ENCODE measurements at regions not wholly inside any gene's neighbourhood (a gene's known extent, or its start where the extent isn't known, plus 50 kb on each side); places are given as distances from the start of the nearest gene placed in this dataset.

GRCh38 chr10:78806681-78807221 lies 262.0 kb upstream of the ZMIZ1 start:
- H3K4me1 Mint-ChIP-seq (ENCODE audit: low read depth): no peaks in the 10 kb centered on the region
- H3K4me3 Mint-ChIP-seq: no peak overlapping the region
- no peaks in the 10 kb centered on the region for H3K9me3 Mint-ChIP-seq
- ATAC-seq (replicated peaks in 1 of 2) (no peak), DNase-seq (no peak)
- peaks cover 2% of the 10 kb centered on the region for H3K27me3 Mint-ChIP-seq (ENCODE audit: low read depth)
- no peak overlapping the region for H3K27ac Mint-ChIP-seq
- H3K36me3 Mint-ChIP-seq (ENCODE audit: insufficient read depth in 2 of 2): no peaks in the 10 kb centered on the region

- Mint-ChIP-seq H3K27me3 (ENCODE audit: low read depth) (peaks cover 9% of the 10 kb centered on the region), H3K4me1 (ENCODE audit: low read depth) (no peaks in the 10 kb centered on the region), H3K4me3 (no peak overlapping the region), H3K36me3 (ENCODE audit: insufficient read depth in 2 of 2) (no peaks in the 10 kb centered on the region), H3K27ac (no peak overlapping the region), H3K9me3 (no peaks in the 10 kb centered on the region)
- DNase-seq (no peak), ATAC-seq (replicated peaks in 1 of 2) (no peak)
Observed at GRCh38 chr10:78807504-78808203, 261.1 kb upstream of the ZMIZ1 start.

GRCh38 chr10:78808286-78808685 lies 260.5 kb upstream of the ZMIZ1 start:
- no peak overlapping the region for H3K27ac Mint-ChIP-seq
- DNase-seq: no peak
- no peak overlapping the region for H3K4me3 Mint-ChIP-seq
- H3K36me3 Mint-ChIP-seq (ENCODE audit: insufficient read depth in 2 of 2): no peaks in the 10 kb centered on the region
- H3K27me3 Mint-ChIP-seq (ENCODE audit: low read depth): peaks cover 12% of the 10 kb centered on the region
- H3K9me3 Mint-ChIP-seq: no peaks in the 10 kb centered on the region
- ATAC-seq (replicated peaks in 1 of 2): no peak
- H3K4me1 Mint-ChIP-seq (ENCODE audit: low read depth): no peaks in the 10 kb centered on the region

GRCh38 chr10:78808736-78809367 lies 259.9 kb upstream of the ZMIZ1 start:
- ATAC-seq (replicated peaks in 1 of 2) (no peak), DNase-seq (no peak)
- H3K9me3 Mint-ChIP-seq: no peaks in the 10 kb centered on the region
- no peak overlapping the region for H3K4me3 Mint-ChIP-seq
- H3K4me1 Mint-ChIP-seq (ENCODE audit: low read depth): no peaks in the 10 kb centered on the region
- H3K36me3 Mint-ChIP-seq (ENCODE audit: insufficient read depth in 2 of 2): no peaks in the 10 kb centered on the region
- H3K27me3 Mint-ChIP-seq (ENCODE audit: low read depth): peaks cover 18% of the 10 kb centered on the region
- no peak overlapping the region for H3K27ac Mint-ChIP-seq

- DNase-seq: no peak
- peaks cover 19% of the 10 kb centered on the region for H3K27me3 Mint-ChIP-seq (ENCODE audit: low read depth)
- H3K36me3 Mint-ChIP-seq (ENCODE audit: insufficient read depth in 2 of 2): no peaks in the 10 kb centered on the region
- H3K27ac Mint-ChIP-seq: no peak overlapping the region
- H3K4me3 Mint-ChIP-seq: no peak overlapping the region
- H3K9me3 Mint-ChIP-seq: no peaks in the 10 kb centered on the region
- no peak for ATAC-seq (replicated peaks in 1 of 2)
- no peaks in the 10 kb centered on the region for H3K4me1 Mint-ChIP-seq (ENCODE audit: low read depth)
Observed at GRCh38 chr10:78811174-78811573, 257.6 kb upstream of the ZMIZ1 start.

GRCh38 chr10:78812571-78813318 lies 256.0 kb upstream of the ZMIZ1 start:
- Mint-ChIP-seq H3K27ac (no peak overlapping the region), H3K27me3 (ENCODE audit: low read depth) (peaks cover 19% of the 10 kb centered on the region), H3K4me1 (ENCODE audit: low read depth) (no peaks in the 10 kb centered on the region), H3K36me3 (ENCODE audit: insufficient read depth in 2 of 2) (no peaks in the 10 kb centered on the region), H3K9me3 (no peaks in the 10 kb centered on the region), H3K4me3 (no peak overlapping the region)
- ATAC-seq (replicated peaks in 1 of 2): no peak
- no peak for DNase-seq

GRCh38 chr10:78813526-78813925 lies 255.2 kb upstream of the ZMIZ1 start:
- H3K27me3 Mint-ChIP-seq (ENCODE audit: low read depth): peaks cover 19% of the 10 kb centered on the region
- ATAC-seq (replicated peaks in 1 of 2) (no peak), DNase-seq (no peak)
- no peaks in the 10 kb centered on the region for H3K36me3 Mint-ChIP-seq (ENCODE audit: insufficient read depth in 2 of 2)
- no peaks in the 10 kb centered on the region for H3K9me3 Mint-ChIP-seq
- no peak overlapping the region for H3K27ac Mint-ChIP-seq
- H3K4me1 Mint-ChIP-seq (ENCODE audit: low read depth): no peaks in the 10 kb centered on the region
- H3K4me3 Mint-ChIP-seq: no peak overlapping the region

- Mint-ChIP-seq H3K27ac (no peak overlapping the region), H3K9me3 (no peaks in the 10 kb centered on the region), H3K4me3 (no peak overlapping the region), H3K36me3 (ENCODE audit: insufficient read depth in 2 of 2) (no peaks in the 10 kb centered on the region), H3K4me1 (ENCODE audit: low read depth) (no peaks in the 10 kb centered on the region), H3K27me3 (ENCODE audit: low read depth) (peaks cover 19% of the 10 kb centered on the region)
- DNase-seq (no peak), ATAC-seq (replicated peaks in 1 of 2) (no peak)
Observed at GRCh38 chr10:78813998-78814399, 254.8 kb upstream of the ZMIZ1 start.

GRCh38 chr10:78814407-78814806 lies 254.4 kb upstream of the ZMIZ1 start:
- no peaks in the 10 kb centered on the region for H3K9me3 Mint-ChIP-seq
- no peaks in the 10 kb centered on the region for H3K4me1 Mint-ChIP-seq (ENCODE audit: low read depth)
- DNase-seq (no peak), ATAC-seq (replicated peaks in 1 of 2) (no peak)
- no peak overlapping the region for H3K27ac Mint-ChIP-seq
- H3K36me3 Mint-ChIP-seq (ENCODE audit: insufficient read depth in 2 of 2): no peaks in the 10 kb centered on the region
- H3K27me3 Mint-ChIP-seq (ENCODE audit: low read depth): peaks cover 19% of the 10 kb centered on the region
- no peak overlapping the region for H3K4me3 Mint-ChIP-seq

- Mint-ChIP-seq H3K27me3 (ENCODE audit: low read depth) (peaks cover 19% of the 10 kb centered on the region), H3K4me1 (ENCODE audit: low read depth) (no peaks in the 10 kb centered on the region), H3K9me3 (no peaks in the 10 kb centered on the region), H3K36me3 (ENCODE audit: insufficient read depth in 2 of 2) (no peaks in the 10 kb centered on the region), H3K27ac (no peak overlapping the region), H3K4me3 (no peak overlapping the region)
- DNase-seq: no peak
- ATAC-seq (replicated peaks in 1 of 2): no peak
Observed at GRCh38 chr10:78815702-78816334, 252.9 kb upstream of the ZMIZ1 start.

- Mint-ChIP-seq H3K4me1 (ENCODE audit: low read depth) (no peaks in the 10 kb centered on the region), H3K27me3 (ENCODE audit: low read depth) (peaks cover 13% of the 10 kb centered on the region), H3K4me3 (no peak overlapping the region)
Observed at GRCh38 chr10:78817361-78817760, 251.4 kb upstream of the ZMIZ1 start.

GRCh38 chr10:78817804-78818203 lies 251.0 kb upstream of the ZMIZ1 start:
- no peak for ATAC-seq (replicated peaks in 1 of 2)
- H3K27me3 Mint-ChIP-seq (ENCODE audit: low read depth): peaks cover 9% of the 10 kb centered on the region
- H3K36me3 Mint-ChIP-seq (ENCODE audit: insufficient read depth in 2 of 2): no peaks in the 10 kb centered on the region
- DNase-seq: no peak
- no peaks in the 10 kb centered on the region for H3K4me1 Mint-ChIP-seq (ENCODE audit: low read depth)
- H3K27ac Mint-ChIP-seq: no peak overlapping the region
- H3K9me3 Mint-ChIP-seq: no peaks in the 10 kb centered on the region
- no peak overlapping the region for H3K4me3 Mint-ChIP-seq

More at GRCh38 chr10:78817361-78817760, 251.4 kb upstream of the ZMIZ1 start:
- H3K36me3 Mint-ChIP-seq (ENCODE audit: insufficient read depth in 2 of 2): no peaks in the 10 kb centered on the region
- ATAC-seq (replicated peaks in 1 of 2) (no peak), DNase-seq (no peak)
- H3K27ac Mint-ChIP-seq: no peak overlapping the region
- no peaks in the 10 kb centered on the region for H3K9me3 Mint-ChIP-seq

Measured in activated T-cell treated with anti-CD3 and anti-CD28 coated beads, Interleukin-2, amount 50 U/mL, for 72 hours (primary cell).